ENCODE measurements at regions not wholly inside any gene's neighbourhood (a gene's known extent, or its start where the extent isn't known, plus 50 kb on each side); places are given as distances from the start of the nearest gene placed in this dataset.

DNA sequence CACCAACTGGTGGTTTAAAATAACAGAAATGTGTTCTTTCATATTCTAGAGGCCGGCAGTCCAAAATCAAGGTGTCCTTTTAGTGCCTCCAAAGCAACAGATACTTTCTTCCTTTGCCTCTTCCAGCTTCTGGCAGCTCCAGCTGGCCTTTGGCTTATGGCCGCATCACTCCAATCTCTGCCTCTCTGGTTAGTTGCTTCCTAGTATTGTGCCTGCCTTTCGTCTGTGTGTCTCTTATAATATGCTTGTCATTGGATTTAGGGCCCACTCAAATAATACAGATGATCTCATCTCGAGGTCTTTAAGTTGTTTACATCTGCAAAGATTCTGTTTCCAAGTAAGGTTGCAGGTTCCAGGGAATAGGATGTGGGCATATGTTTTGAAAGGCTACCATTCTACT lies 855.2 kb upstream of the ID2 start:
- H3K79me2 ChIP-seq (ENCODE audit: insufficient read depth, low read length), result no peaks in the 10 kb centered on the region
- H3K4me3 ChIP-seq (replicated peaks in 1 of 2; ENCODE audit: low read depth in 1 of 2, low read length in 2 of 2), result no peak overlapping the region
- H2AFZ ChIP-seq (ENCODE audit: low read depth, low read length, poor library complexity, severe bottlenecking), result no peak overlapping the region
- H3K9me3 ChIP-seq (ENCODE audit: control insufficient read depth in 1 of 2, insufficient read depth in 1 of 2, low read depth in 1 of 2, low read length in 2 of 2), result no peaks in the 10 kb centered on the region
- ATAC-seq, result no peak
- ChIA-PET CTCF (no interaction called here), POLR2A (no interaction called here), RAD21 (ENCODE audit: low non-redundant PET in 1 of 2, low total read pairs in 2 of 2, uncharacterized antibody in 2 of 2, unreplicated experiment in 2 of 2) (no interaction called here)
- H3K4me2 ChIP-seq (ENCODE audit: low read length), result no peak overlapping the region
- TF ChIP-seq ZNF274 (IDR thresholded peaks at IDR 0.05; ENCODE audit: low read depth, low read length), result no peak
- TF ChIP-seq ZBTB33 (IDR thresholded peaks at IDR 0.05; ENCODE audit: extremely low read depth, insufficient replicate concordance, low read length), result no peak
- no peak for TF ChIP-seq TCF7L2 (IDR thresholded peaks at IDR 0.05; ENCODE audit: borderline replicate concordance, extremely low read depth, insufficient read depth, insufficient read length)
- TF ChIP-seq CBX3 (IDR thresholded peaks at IDR 0.05; ENCODE audit: low read depth), result no peak
- TF ChIP-seq, protein P1, sequence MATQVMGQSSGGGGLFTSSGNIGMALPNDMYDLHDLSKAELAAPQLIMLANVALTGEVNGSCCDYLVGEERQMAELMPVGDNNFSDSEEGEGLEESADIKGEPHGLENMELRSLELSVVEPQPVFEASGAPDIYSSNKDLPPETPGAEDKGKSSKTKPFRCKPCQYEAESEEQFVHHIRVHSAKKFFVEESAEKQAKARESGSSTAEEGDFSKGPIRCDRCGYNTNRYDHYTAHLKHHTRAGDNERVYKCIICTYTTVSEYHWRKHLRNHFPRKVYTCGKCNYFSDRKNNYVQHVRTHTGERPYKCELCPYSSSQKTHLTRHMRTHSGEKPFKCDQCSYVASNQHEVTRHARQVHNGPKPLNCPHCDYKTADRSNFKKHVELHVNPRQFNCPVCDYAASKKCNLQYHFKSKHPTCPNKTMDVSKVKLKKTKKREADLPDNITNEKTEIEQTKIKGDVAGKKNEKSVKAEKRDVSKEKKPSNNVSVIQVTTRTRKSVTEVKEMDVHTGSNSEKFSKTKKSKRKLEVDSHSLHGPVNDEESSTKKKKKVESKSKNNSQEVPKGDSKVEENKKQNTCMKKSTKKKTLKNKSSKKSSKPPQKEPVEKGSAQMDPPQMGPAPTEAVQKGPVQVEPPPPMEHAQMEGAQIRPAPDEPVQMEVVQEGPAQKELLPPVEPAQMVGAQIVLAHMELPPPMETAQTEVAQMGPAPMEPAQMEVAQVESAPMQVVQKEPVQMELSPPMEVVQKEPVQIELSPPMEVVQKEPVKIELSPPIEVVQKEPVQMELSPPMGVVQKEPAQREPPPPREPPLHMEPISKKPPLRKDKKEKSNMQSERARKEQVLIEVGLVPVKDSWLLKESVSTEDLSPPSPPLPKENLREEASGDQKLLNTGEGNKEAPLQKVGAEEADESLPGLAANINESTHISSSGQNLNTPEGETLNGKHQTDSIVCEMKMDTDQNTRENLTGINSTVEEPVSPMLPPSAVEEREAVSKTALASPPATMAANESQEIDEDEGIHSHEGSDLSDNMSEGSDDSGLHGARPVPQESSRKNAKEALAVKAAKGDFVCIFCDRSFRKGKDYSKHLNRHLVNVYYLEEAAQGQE (IDR thresholded peaks at IDR 0.05; ENCODE audit: low read depth), result no peak
- H3K27me3 ChIP-seq (ENCODE audit: insufficient read depth, low read length), result peaks cover 11% of the 10 kb centered on the region; the same call in 1 of the 2 replicates
- no peaks in the 10 kb centered on the region for H3K9me2 ChIP-seq (ENCODE audit: insufficient read depth)
- H3K4me1 ChIP-seq (ENCODE audit: control insufficient read depth in 1 of 2, insufficient read depth in 2 of 2, low read length in 2 of 2), result no peaks in the 10 kb centered on the region
- no peaks in the 10 kb centered on the region for H4K20me1 ChIP-seq (ENCODE audit: insufficient read depth)
- intact Hi-C loops (cut with micrococcal nuclease), result no loop called here
- no peak overlapping the region for H3K27ac ChIP-seq (ENCODE audit: low read depth, low read length)
- no TSS peak for BruUV-seq (replicated peaks)
- H3K36me3 ChIP-seq (ENCODE audit: control insufficient read depth in 1 of 2, insufficient read depth in 2 of 2, low read length in 2 of 2), result no peaks in the 10 kb centered on the region
- no peak overlapping the region for H3K9ac ChIP-seq (ENCODE audit: low read length)
- DNase-seq (ENCODE audit: low read depth, low spot score), result no peak
